H1 (cell line): ENCODE measurements at regions not wholly inside any gene's neighbourhood (a gene's known extent, or its start where the extent isn't known, plus 50 kb on each side); places are given as distances from the start of the nearest gene placed in this dataset.

ENCODE experiments used
- CTCF ChIA-PET: fragments of 300-600 bp; sonication (Branson Sonifier 250); formaldehyde crosslinking; loops from one replicate; lab custom pipeline; 2021; ENCODE audit not compliant: partially characterized antibody; lab: Charles Lee
- POLR2A ChIA-PET: fragments of 300-600 bp; sonication (Branson Sonifier 250); formaldehyde crosslinking; loops from one replicate; lab custom pipeline; 2021; ENCODE audit warnings: inconsistent platforms; ENCODE audit not compliant: partially characterized antibody; lab: Charles Lee
- DNase-seq, 2 experiments: peaks; one replicate each; pipeline versions ENCODE4 v3.0.0 to v3.0.0-alpha.2; 2010 to 2022; ENCODE audit warnings: low spot score in 2 of 2, low read depth in 1 of 2, mixed read lengths in 1 of 2
- FAIRE-seq: peaks from 2 replicates; lab custom pipeline; 2011; peaks lifted over from hg19 to GRCh38; lab: Jason Lieb, UNC
- H2AFZ ChIP-seq: 2 replicates; pipeline ENCODE4 v1.8.1; 2012; ENCODE audit warnings: low read length, inconsistent platforms
- H2AK5ac ChIP-seq: 2 replicates; pipeline ENCODE4 v1.6.1; 2013; ENCODE audit warnings: low read depth, low read length
- H2BK120ac ChIP-seq: replicated peaks from 2 replicates; pipeline ENCODE3; 2013; ENCODE audit warnings: low read depth, low read length, inconsistent platforms
- H2BK12ac ChIP-seq: 2 replicates; pipeline ENCODE4 v1.6.1; 2013; ENCODE audit warnings: low read depth, low read length
- H2BK15ac ChIP-seq: 2 replicates; pipeline ENCODE4 v1.6.1; 2013; ENCODE audit warnings: low read length
- H2BK20ac ChIP-seq: 2 replicates; pipeline ENCODE4 v1.6.1; 2013; ENCODE audit warnings: low read length
- H2BK5ac ChIP-seq: 2 replicates; pipeline ENCODE4 v1.6.1; 2013; ENCODE audit warnings: low read depth, low read length
- H3K14ac ChIP-seq: 2 replicates; pipeline ENCODE4 v1.6.1; 2013; ENCODE audit warnings: inconsistent platforms; ENCODE audit not compliant: insufficient read length
- H3K18ac ChIP-seq: 2 replicates; pipeline ENCODE4 v1.6.1; 2013; ENCODE audit warnings: low read length; ENCODE audit errors: extremely low read depth
- H3K23ac ChIP-seq: 2 replicates; pipeline ENCODE4 v1.6.1; 2013; ENCODE audit warnings: inconsistent platforms; ENCODE audit not compliant: insufficient read length
- H3K23me2 ChIP-seq: 2 replicates; pipeline ENCODE4 v1.6.1; 2013; ENCODE audit warnings: low read depth, low read length
- H3K27ac ChIP-seq: 2 replicates; pipeline ENCODE4 v1.6.1; 2011; ENCODE audit warnings: low read depth, low read length, inconsistent platforms
- H3K27me3 ChIP-seq, 4 experiments: replicated peaks in 1 of 4; 1 replicate in 1 of 4; 2 replicates in 3 of 4; pipeline versions ENCODE4 v1.6.1 to v1.8.1; 2011 to 2013; ENCODE audit warnings: low read length in 3 of 4, mild to moderate bottlenecking in 3 of 4, inconsistent platforms in 2 of 4, mixed read lengths in 2 of 4, moderate library complexity in 1 of 4; ENCODE audit not compliant: control insufficient read depth in 3 of 4, insufficient read depth in 3 of 4; ENCODE audit errors: extremely low read depth in 1 of 4
- H3K36me3 ChIP-seq, 4 experiments: 2 replicates each; pipeline versions ENCODE4 v1.6.1 to v1.8.1; 2011 to 2013; ENCODE audit warnings: mild to moderate bottlenecking in 4 of 4, low read length in 3 of 4, moderate library complexity in 2 of 4, control low read depth in 1 of 4, inconsistent platforms in 1 of 4; ENCODE audit not compliant: insufficient read depth in 4 of 4, control insufficient read depth in 2 of 4
- H3K4ac ChIP-seq: replicated peaks from 2 replicates; pipeline ENCODE3; 2013; ENCODE audit warnings: low read length, low read depth, mixed read lengths, inconsistent platforms; ENCODE audit not compliant: insufficient read length
- H3K4me1 ChIP-seq, 4 experiments: replicated peaks in 1 of 4; 1 replicate in 1 of 4; 2 replicates in 3 of 4; pipeline versions ENCODE4 v1.6.1 to v1.8.1; 2011 to 2013; ENCODE audit warnings: low read length in 3 of 4, inconsistent platforms in 2 of 4, mixed read lengths in 1 of 4; ENCODE audit not compliant: insufficient read depth in 4 of 4, control insufficient read depth in 3 of 4
- H3K4me2 ChIP-seq, 2 experiments: 2 replicates each; pipeline versions ENCODE4 v1.6.1 to v1.8.1; 2011 to 2013; ENCODE audit warnings: low read depth in 2 of 2, low read length in 2 of 2, control low read depth in 1 of 2, inconsistent platforms in 1 of 2, mild to moderate bottlenecking in 1 of 2; ENCODE audit not compliant: insufficient read depth in 1 of 2
- H3K4me3 ChIP-seq, 4 experiments: fragments of 200-600, 300-600 bp in 1 of 4; sonication (generic), shearing (Covaris generic), sonication (Bioruptor Twin) in 1 of 4; 2 replicates each; pipeline versions ENCODE4 v1.5.1 to v1.8.1; 2011 to 2016; ENCODE audit warnings: low read length in 4 of 4, low read depth in 3 of 4, control low read depth in 2 of 4, inconsistent platforms in 2 of 4, mild to moderate bottlenecking in 2 of 4, mixed read lengths in 1 of 4, moderate library complexity in 1 of 4; ENCODE audit not compliant: insufficient read depth in 2 of 4; ENCODE audit errors: extremely low read depth in 1 of 4
- H3K56ac ChIP-seq: replicated peaks from 2 replicates; pipeline ENCODE3; 2013; ENCODE audit warnings: low read depth, mild to moderate bottlenecking, mixed read lengths, low read length, inconsistent platforms; ENCODE audit not compliant: insufficient read length
- H3K79me1 ChIP-seq: 2 replicates; pipeline ENCODE4 v1.6.1; 2013; ENCODE audit warnings: low read depth, low read length, control low read depth
- H3K79me2 ChIP-seq, 2 experiments: 2 replicates each; pipeline versions ENCODE4 v1.6.1 to v1.8.1; 2012 to 2013; ENCODE audit warnings: low read length in 2 of 2, mild to moderate bottlenecking in 2 of 2, inconsistent platforms in 1 of 2; ENCODE audit not compliant: insufficient read depth in 2 of 2, control insufficient read depth in 1 of 2
- H3K9ac ChIP-seq, 4 experiments: replicated peaks in 1 of 4; 1 replicate in 1 of 4; 2 replicates in 3 of 4; pipeline versions ENCODE4 v1.6.1 to v1.8.1; 2011 to 2013; ENCODE audit warnings: low read depth in 3 of 4, low read length in 3 of 4, control low read depth in 2 of 4, mild to moderate bottlenecking in 2 of 4, moderate library complexity in 2 of 4, inconsistent platforms in 1 of 4; ENCODE audit errors: extremely low read depth in 1 of 4
- H3K9me3 ChIP-seq, 2 experiments: 2 replicates each; pipeline versions ENCODE4 v1.6.1 to v1.8.1; 2012 to 2013; ENCODE audit warnings: mild to moderate bottlenecking in 2 of 2, moderate library complexity in 2 of 2, control low read depth in 1 of 2, inconsistent platforms in 1 of 2, low read depth in 1 of 2, low read length in 1 of 2, mixed read lengths in 1 of 2; ENCODE audit not compliant: insufficient read depth in 2 of 2
- H4K20me1 ChIP-seq, 2 experiments: replicated peaks in 1 of 2; 2 replicates each; pipeline versions ENCODE3 to v1.8.1; 2011 to 2013; ENCODE audit warnings: inconsistent platforms in 2 of 2, low read length in 2 of 2, mild to moderate bottlenecking in 1 of 2; ENCODE audit not compliant: insufficient read depth in 2 of 2, control insufficient read depth in 1 of 2
- H4K5ac ChIP-seq: 2 replicates; pipeline ENCODE4 v1.6.1; 2013; ENCODE audit warnings: low read length, low read depth, mixed read lengths, inconsistent platforms; ENCODE audit not compliant: insufficient read length
- H4K8ac ChIP-seq: 2 replicates; pipeline ENCODE4 v1.8.0; 2013; ENCODE audit warnings: mild to moderate bottlenecking, moderate library complexity, low read length, inconsistent platforms; ENCODE audit not compliant: insufficient read depth; ENCODE audit errors: extremely low read depth
- H4K91ac ChIP-seq: replicated peaks from 2 replicates; pipeline ENCODE3; 2013; ENCODE audit warnings: low read length, mixed read lengths, inconsistent platforms; ENCODE audit not compliant: insufficient read length
- BCL11A ChIP-seq, 2 experiments: IDR thresholded peaks; one replicate each; pipeline ENCODE4 v1.6.1; 2011; ENCODE audit warnings: low read depth in 2 of 2, low read length in 2 of 2, mild to moderate bottlenecking in 2 of 2
- CEBPB ChIP-seq: IDR thresholded peaks from 2 replicates; pipeline ENCODE4 v1.6.1; 2012; ENCODE audit warnings: low read depth, low read length
- HDAC2 ChIP-seq, 2 experiments: fragments of 300-600 bp in 1 of 2; sonication (generic) in 1 of 2; IDR thresholded peaks; 2 replicates each; pipeline ENCODE4 v1.6.1; 2011 to 2012; ENCODE audit warnings: low read depth in 2 of 2, low read length in 2 of 2, mild to moderate bottlenecking in 2 of 2, moderate library complexity in 2 of 2, borderline replicate concordance in 1 of 2, inconsistent platforms in 1 of 2
- HDAC6 ChIP-seq: IDR thresholded peaks from one replicate; pipeline ENCODE4 v1.7.1; 2012; ENCODE audit warnings: low read depth, mild to moderate bottlenecking, inconsistent platforms, low read length, moderate library complexity
- NANOG ChIP-seq: IDR thresholded peaks from 2 replicates; pipeline ENCODE4 v1.6.1; 2011; ENCODE audit warnings: low read length, low read depth, mild to moderate bottlenecking, inconsistent platforms; ENCODE audit not compliant: insufficient read depth, poor library complexity, severe bottlenecking
- RXRA ChIP-seq: IDR thresholded peaks from 2 replicates; pipeline ENCODE4 v1.6.1; 2011; ENCODE audit warnings: low read depth, mild to moderate bottlenecking, low read length, moderate library complexity; ENCODE audit not compliant: insufficient read depth
- SP2 ChIP-seq: IDR thresholded peaks from 2 replicates; pipeline ENCODE4 v1.6.1; 2012; ENCODE audit warnings: mild to moderate bottlenecking, low read length, inconsistent platforms
- YY1 ChIP-seq: IDR thresholded peaks from 2 replicates; pipeline ENCODE4 v1.6.1; 2011; ENCODE audit warnings: low read depth, mild to moderate bottlenecking, low read length
- WGBS, 2 experiments: shearing (Covaris generic) in 1 of 2; methylation state at CpG; one replicate each; pipeline versions ENCODE4 v1.1.6 to v1.1.7; 2013 to 2015; ENCODE audit warnings: low lambda C conversion rate in 2 of 2, mixed read lengths in 2 of 2, inconsistent platforms in 1 of 2, low coverage in 1 of 2, missing lambda C conversion rate in 1 of 2; ENCODE audit not compliant: insufficient replicate concordance in 2 of 2, insufficient coverage in 1 of 2, insufficient read length in 1 of 2; ENCODE audit errors: extremely low coverage in 1 of 2, missing lambda C conversion rate in 1 of 2; 5-methylcytosine and 5-hydroxymethylcytosine counted together
- TF ChIP-seq, protein P1 (sequence below): IDR thresholded peaks from 2 replicates; pipeline ENCODE4 v1.6.1; 2012; ENCODE audit warnings: inconsistent platforms
- TF ChIP-seq, protein P2 (sequence below), 3 experiments: IDR thresholded peaks; 1 replicate in 2 of 3; 2 replicates in 1 of 3; pipeline versions ENCODE4 v1.5.1 to v1.6.1; 2011; ENCODE audit warnings: low read length in 3 of 3, mild to moderate bottlenecking in 3 of 3, inconsistent platforms in 2 of 3, low read depth in 1 of 3, moderate library complexity in 1 of 3; ENCODE audit not compliant: insufficient read depth in 1 of 3; ENCODE audit errors: control extremely low read depth in 1 of 3

DNA sequence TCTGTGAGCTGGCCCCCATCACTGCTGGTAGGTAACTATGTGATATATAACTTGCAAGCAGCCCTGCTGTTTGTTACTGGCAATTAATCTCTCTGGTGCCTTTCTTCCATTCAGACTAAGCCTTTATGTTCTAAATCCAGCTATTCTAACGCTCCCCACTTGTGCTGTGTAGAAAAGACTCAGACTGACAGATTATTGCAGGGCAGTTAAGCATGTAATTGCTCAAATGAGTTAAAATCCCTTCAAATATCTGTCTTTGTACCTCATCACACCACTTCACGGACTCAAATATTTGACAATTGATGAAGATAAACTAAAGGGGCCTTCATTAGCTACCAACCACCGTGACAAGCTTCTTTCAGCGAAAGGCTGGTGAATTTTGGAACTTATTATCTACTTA is 416.2 kb downstream of the NR2F2 start:
- H3K18ac ChIP-seq, result no peak overlapping the region
- H4K20me1 ChIP-seq, result no peaks in the 10 kb centered on the region
- no peak overlapping the region for H2BK15ac ChIP-seq
- H3K14ac ChIP-seq, result no peak overlapping the region
- H3K79me1 ChIP-seq, result no peaks in the 10 kb centered on the region
- no peak overlapping the region for H3K23ac ChIP-seq
- no peak overlapping the region for H3K9ac ChIP-seq
- FAIRE-seq, result no peak
- CTCF ChIA-PET, result interaction anchor here (0.8 to 2.7 kb wide), 3 partner anchors 9 to 249 kb away, joined by 3 to 7 read pairs (median 4); no protein-coding TSS in a partner anchor
- H2BK5ac ChIP-seq, result no peak overlapping the region
- H2AK5ac ChIP-seq, result no peak overlapping the region
- H2BK20ac ChIP-seq, result no peak overlapping the region
- H3K9me3 ChIP-seq, result no peaks in the 10 kb centered on the region
- no peaks in the 10 kb centered on the region for H3K79me2 ChIP-seq
- no peaks in the 10 kb centered on the region for H3K23me2 ChIP-seq
- TF ChIP-seq, protein P1, sequence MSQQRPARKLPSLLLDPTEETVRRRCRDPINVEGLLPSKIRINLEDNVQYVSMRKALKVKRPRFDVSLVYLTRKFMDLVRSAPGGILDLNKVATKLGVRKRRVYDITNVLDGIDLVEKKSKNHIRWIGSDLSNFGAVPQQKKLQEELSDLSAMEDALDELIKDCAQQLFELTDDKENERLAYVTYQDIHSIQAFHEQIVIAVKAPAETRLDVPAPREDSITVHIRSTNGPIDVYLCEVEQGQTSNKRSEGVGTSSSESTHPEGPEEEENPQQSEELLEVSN, result no peak
- TF ChIP-seq HDAC2 (IDR thresholded peaks at IDR 0.05; ENCODE audit: borderline replicate concordance in 1 of 2, low read depth in 2 of 2, low read length in 2 of 2), result no peak
- TF ChIP-seq BCL11A (IDR thresholded peaks at IDR 0.05; ENCODE audit: low read depth in 2 of 2, low read length in 2 of 2), result no peak
- no peak for TF ChIP-seq HDAC6
- no peak for TF ChIP-seq NANOG
- TF ChIP-seq SP2, result no peak
- no peak for TF ChIP-seq RXRA
- TF ChIP-seq, protein P2, sequence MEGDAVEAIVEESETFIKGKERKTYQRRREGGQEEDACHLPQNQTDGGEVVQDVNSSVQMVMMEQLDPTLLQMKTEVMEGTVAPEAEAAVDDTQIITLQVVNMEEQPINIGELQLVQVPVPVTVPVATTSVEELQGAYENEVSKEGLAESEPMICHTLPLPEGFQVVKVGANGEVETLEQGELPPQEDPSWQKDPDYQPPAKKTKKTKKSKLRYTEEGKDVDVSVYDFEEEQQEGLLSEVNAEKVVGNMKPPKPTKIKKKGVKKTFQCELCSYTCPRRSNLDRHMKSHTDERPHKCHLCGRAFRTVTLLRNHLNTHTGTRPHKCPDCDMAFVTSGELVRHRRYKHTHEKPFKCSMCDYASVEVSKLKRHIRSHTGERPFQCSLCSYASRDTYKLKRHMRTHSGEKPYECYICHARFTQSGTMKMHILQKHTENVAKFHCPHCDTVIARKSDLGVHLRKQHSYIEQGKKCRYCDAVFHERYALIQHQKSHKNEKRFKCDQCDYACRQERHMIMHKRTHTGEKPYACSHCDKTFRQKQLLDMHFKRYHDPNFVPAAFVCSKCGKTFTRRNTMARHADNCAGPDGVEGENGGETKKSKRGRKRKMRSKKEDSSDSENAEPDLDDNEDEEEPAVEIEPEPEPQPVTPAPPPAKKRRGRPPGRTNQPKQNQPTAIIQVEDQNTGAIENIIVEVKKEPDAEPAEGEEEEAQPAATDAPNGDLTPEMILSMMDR (IDR thresholded peaks at IDR 0.05; ENCODE audit: control extremely low read depth in 1 of 3, insufficient read depth in 1 of 3, low read depth in 1 of 3, low read length in 3 of 3), result no peak
- no peak for TF ChIP-seq YY1
- TF ChIP-seq CEBPB, result no peak
- H2BK12ac ChIP-seq, result no peak overlapping the region
- DNase-seq, result no peak
- no peaks in the 10 kb centered on the region for H3K27me3 ChIP-seq
- H3K4me2 ChIP-seq, result no peak overlapping the region
- H3K4me1 ChIP-seq, result no peaks in the 10 kb centered on the region
- H4K91ac ChIP-seq, result no peak overlapping the region
- no peak overlapping the region for H3K4ac ChIP-seq
- WGBS, 2 experiments, result 91% methylated on average over 4 of the region's 4 CpGs; no CpG with 5 or more reads in 1 of the 2 experiments
- POLR2A ChIA-PET, result no interaction called here
- no peak overlapping the region for H4K5ac ChIP-seq
- no peaks in the 10 kb centered on the region for H3K36me3 ChIP-seq
- H3K4me3 ChIP-seq, result no peak overlapping the region
- H2AFZ ChIP-seq, result no peak overlapping the region
- H2BK120ac ChIP-seq, result no peak overlapping the region
- H3K27ac ChIP-seq, result no peak overlapping the region
- no peak overlapping the region for H3K56ac ChIP-seq
- no peak overlapping the region for H4K8ac ChIP-seq
